ENCODE measurements at regions not wholly inside any gene's neighbourhood (a gene's known extent, or its start where the extent isn't known, plus 50 kb on each side); places are given as distances from the start of the nearest gene placed in this dataset.

DNA sequence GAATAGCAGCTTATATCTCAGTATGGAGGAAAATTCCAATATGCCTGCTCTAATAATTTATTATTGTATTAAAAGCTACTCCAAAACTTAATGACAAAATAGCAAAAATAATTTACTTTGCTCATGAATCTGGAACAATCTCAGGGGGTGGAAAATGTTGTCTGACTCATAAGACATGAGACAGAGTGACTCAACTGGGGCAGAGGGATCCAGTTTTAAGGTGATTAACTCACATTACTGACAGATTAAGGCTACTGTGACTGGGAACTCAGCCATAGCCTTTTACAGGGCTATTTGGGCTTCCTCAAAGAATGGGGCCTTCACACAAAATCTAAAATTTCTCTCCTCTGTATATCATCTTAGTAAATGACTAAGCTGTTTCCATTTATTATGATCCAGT lies 1172.9 kb downstream of the CDH12 start:
- TF ChIP-seq, protein P1, sequence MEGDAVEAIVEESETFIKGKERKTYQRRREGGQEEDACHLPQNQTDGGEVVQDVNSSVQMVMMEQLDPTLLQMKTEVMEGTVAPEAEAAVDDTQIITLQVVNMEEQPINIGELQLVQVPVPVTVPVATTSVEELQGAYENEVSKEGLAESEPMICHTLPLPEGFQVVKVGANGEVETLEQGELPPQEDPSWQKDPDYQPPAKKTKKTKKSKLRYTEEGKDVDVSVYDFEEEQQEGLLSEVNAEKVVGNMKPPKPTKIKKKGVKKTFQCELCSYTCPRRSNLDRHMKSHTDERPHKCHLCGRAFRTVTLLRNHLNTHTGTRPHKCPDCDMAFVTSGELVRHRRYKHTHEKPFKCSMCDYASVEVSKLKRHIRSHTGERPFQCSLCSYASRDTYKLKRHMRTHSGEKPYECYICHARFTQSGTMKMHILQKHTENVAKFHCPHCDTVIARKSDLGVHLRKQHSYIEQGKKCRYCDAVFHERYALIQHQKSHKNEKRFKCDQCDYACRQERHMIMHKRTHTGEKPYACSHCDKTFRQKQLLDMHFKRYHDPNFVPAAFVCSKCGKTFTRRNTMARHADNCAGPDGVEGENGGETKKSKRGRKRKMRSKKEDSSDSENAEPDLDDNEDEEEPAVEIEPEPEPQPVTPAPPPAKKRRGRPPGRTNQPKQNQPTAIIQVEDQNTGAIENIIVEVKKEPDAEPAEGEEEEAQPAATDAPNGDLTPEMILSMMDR (IDR thresholded peaks at IDR 0.05) = no peak
- ChIA-PET CTCF (no interaction called here), POLR2A (no interaction called here)
- Mint-ChIP-seq H3K27me3 (no peaks in the 10 kb centered on the region), H3K27ac (no peak overlapping the region), H3K4me1 (no peaks in the 10 kb centered on the region), H3K9me3 (no peaks in the 10 kb centered on the region), H3K4me3 (no peak overlapping the region), H3K36me3 (ENCODE audit: low read depth) (no peaks in the 10 kb centered on the region)
- intact Hi-C loops (cut with micrococcal nuclease) = no loop called here
- ATAC-seq (ENCODE audit: low read depth) (no peak), DNase-seq (no peak)

DNA sequence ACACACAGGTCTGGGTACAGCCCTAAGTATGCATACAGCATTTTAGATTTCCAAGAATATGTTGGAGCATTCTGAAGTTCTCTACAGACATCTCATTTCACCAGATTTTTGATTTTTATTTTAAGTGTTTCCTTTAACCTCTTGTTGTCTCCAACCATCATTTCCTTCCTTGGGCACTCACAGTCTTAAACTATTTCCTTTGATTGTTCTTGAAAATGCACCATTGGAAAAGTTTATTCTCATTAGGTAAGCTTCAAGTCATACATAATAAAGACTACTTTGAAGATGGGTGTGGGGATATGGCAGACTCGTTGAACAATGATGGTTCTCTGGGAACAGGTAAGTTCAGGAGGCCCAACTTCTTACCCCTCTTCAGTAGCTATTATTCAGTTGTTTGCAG lies 1174.6 kb downstream of the CDH12 start:
- POLR2A ChIA-PET = no interaction called here
- DNase-seq = no peak
- Mint-ChIP-seq H3K36me3 (ENCODE audit: low read depth) (no peaks in the 10 kb centered on the region), H3K9me3 (no peaks in the 10 kb centered on the region), H3K4me1 (no peaks in the 10 kb centered on the region), H3K4me3 (no peak overlapping the region), H3K27me3 (no peaks in the 10 kb centered on the region), H3K27ac (no peak overlapping the region)
- TF ChIP-seq, protein P1 (IDR thresholded peaks at IDR 0.05) = no peak
- intact Hi-C loops (cut with micrococcal nuclease) = no loop called here
- CTCF ChIA-PET = no interaction called here
- no peak for ATAC-seq (ENCODE audit: low read depth)

DNA sequence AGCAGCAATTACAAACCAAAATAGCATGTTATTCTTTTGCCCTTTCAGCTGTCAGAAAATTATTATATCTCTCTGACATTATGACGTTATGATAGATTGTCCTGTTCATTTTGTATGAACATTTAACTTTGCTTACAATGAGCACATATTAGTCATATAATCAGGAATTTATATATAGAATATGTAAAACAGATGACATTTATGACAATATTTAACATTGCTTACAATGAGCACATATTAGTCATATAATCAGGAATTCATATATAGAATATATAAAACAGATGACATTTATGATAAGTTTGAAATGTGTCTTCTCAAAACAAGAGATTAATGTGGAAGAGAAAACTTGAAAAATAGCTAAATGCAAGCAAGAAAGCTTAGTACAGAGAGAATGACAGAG lies 1180.2 kb downstream of the CDH12 start:
- Mint-ChIP-seq H3K4me3 (no peak overlapping the region), H3K27me3 (no peaks in the 10 kb centered on the region), H3K27ac (no peak overlapping the region), H3K4me1 (no peaks in the 10 kb centered on the region), H3K9me3 (no peaks in the 10 kb centered on the region), H3K36me3 (ENCODE audit: low read depth) (no peaks in the 10 kb centered on the region)
- DNase-seq = no peak
- TF ChIP-seq, protein P1 (IDR thresholded peaks at IDR 0.05) = no peak
- ATAC-seq (ENCODE audit: low read depth) = no peak
- ChIA-PET CTCF (no interaction called here), POLR2A (no interaction called here)
- intact Hi-C loops (cut with micrococcal nuclease) = no loop called here

DNA sequence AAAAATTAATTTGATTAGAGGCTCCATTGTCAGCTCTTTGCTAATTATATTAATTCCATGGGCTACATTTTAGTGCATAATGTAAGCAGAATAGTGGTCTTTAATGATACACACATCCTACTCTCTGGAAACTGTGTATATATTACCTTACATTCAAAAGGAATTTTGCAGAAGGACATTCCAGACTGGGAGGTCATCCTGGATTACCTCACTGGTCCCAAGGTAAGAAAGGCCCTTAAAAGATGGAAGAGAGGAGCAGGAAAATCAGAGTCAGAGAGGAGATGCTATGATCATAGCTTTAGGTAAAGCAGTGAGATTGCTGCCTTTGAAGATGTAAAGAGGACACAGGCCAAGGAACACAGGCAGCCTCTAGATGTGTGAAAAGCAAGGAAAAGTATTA lies 1180.8 kb downstream of the CDH12 start:
- ChIA-PET CTCF (no interaction called here), POLR2A (no interaction called here)
- H3K27ac Mint-ChIP-seq = no peak overlapping the region
- no peaks in the 10 kb centered on the region for H3K9me3 Mint-ChIP-seq
- H3K4me3 Mint-ChIP-seq = no peak overlapping the region
- H3K36me3 Mint-ChIP-seq (ENCODE audit: low read depth) = no peaks in the 10 kb centered on the region
- intact Hi-C loops (cut with micrococcal nuclease) = no loop called here
- H3K27me3 Mint-ChIP-seq = no peaks in the 10 kb centered on the region
- ATAC-seq (ENCODE audit: low read depth) (no peak), DNase-seq (no peak)
- H3K4me1 Mint-ChIP-seq = no peaks in the 10 kb centered on the region
- TF ChIP-seq, protein P1 (IDR thresholded peaks at IDR 0.05) = no peak

DNA sequence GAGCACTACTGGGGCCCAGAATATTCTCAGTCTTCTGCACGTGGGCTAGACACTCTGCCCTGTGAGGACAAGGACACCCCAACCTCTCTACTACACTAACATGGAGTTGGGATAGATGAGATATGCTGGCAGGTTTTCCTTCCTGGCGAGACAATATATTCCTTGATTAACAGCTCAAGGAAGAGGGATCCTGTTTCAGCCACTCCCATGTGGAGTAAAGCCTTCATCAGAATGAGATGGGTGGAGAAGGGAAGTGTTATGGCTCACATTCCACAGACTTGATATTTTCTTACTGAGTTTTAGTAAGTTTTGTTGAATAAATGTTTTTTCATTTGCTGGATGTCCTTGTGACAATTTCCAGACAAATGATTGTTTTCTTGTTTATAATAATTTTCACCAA lies 1187.6 kb downstream of the CDH12 start:
- Mint-ChIP-seq H3K27me3 (no peaks in the 10 kb centered on the region), H3K4me3 (no peak overlapping the region), H3K9me3 (peaks cover 6% of the 10 kb centered on the region), H3K4me1 (no peaks in the 10 kb centered on the region), H3K27ac (no peak overlapping the region), H3K36me3 (ENCODE audit: low read depth) (no peaks in the 10 kb centered on the region)
- ChIA-PET CTCF (no interaction called here), POLR2A (no interaction called here)
- DNase-seq = no peak
- intact Hi-C loops (cut with micrococcal nuclease) = no loop called here
- no peak for ATAC-seq (ENCODE audit: low read depth)
- TF ChIP-seq, protein P1 (IDR thresholded peaks at IDR 0.05) = no peak

Measured in activated B cell treated with CpG ODN at 0.5 μM for 24 hours (primary cell).